ENCODE measurements at regions not wholly inside any gene's neighbourhood (a gene's known extent, or its start where the extent isn't known, plus 50 kb on each side); places are given as distances from the start of the nearest gene placed in this dataset.

DNA sequence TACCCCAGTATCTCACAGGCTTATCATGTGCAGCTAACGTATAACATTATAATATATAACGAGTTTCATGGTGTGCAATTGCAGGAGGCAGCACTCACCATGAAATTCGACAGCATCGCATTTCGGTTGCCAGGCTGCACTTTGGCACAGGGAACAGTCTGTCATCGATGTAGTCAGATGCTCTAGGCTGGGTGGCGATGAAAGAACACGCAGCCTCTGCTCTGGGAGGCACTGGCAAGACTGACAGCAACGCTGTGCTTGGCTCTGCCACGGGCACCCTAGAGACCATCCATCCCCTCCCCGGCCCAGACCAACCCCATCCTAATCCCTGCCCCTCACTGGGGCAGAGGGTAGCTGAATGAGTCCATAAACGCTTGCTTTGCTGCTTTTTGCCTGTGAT lies 290.8 kb downstream of the MED10 start:
- TF ChIP-seq, protein P1, sequence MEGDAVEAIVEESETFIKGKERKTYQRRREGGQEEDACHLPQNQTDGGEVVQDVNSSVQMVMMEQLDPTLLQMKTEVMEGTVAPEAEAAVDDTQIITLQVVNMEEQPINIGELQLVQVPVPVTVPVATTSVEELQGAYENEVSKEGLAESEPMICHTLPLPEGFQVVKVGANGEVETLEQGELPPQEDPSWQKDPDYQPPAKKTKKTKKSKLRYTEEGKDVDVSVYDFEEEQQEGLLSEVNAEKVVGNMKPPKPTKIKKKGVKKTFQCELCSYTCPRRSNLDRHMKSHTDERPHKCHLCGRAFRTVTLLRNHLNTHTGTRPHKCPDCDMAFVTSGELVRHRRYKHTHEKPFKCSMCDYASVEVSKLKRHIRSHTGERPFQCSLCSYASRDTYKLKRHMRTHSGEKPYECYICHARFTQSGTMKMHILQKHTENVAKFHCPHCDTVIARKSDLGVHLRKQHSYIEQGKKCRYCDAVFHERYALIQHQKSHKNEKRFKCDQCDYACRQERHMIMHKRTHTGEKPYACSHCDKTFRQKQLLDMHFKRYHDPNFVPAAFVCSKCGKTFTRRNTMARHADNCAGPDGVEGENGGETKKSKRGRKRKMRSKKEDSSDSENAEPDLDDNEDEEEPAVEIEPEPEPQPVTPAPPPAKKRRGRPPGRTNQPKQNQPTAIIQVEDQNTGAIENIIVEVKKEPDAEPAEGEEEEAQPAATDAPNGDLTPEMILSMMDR (IDR thresholded peaks at IDR 0.05; ENCODE audit: poor library complexity, severe bottlenecking): no peak
- TF ChIP-seq TAF1 (IDR thresholded peaks at IDR 0.05; ENCODE audit: low read depth) (no peak), EZH2 (IDR thresholded peaks at IDR 0.05; ENCODE audit: borderline replicate concordance, insufficient read depth, low read length, poor library complexity, severe bottlenecking) (no peak), RAD21 (conservative IDR thresholded peaks at IDR 0.05) (no peak), SMC3 (conservative IDR thresholded peaks at IDR 0.05; ENCODE audit: poor library complexity) (no peak), MXI1 (conservative IDR thresholded peaks at IDR 0.05; ENCODE audit: poor library complexity, severe bottlenecking) (no peak), EP300 (conservative IDR thresholded peaks at IDR 0.05; ENCODE audit: poor library complexity, severe bottlenecking) (no peak), POLR2AphosphoS5 (IDR thresholded peaks at IDR 0.05) (no peak)
- TF ChIP-seq, protein P2, sequence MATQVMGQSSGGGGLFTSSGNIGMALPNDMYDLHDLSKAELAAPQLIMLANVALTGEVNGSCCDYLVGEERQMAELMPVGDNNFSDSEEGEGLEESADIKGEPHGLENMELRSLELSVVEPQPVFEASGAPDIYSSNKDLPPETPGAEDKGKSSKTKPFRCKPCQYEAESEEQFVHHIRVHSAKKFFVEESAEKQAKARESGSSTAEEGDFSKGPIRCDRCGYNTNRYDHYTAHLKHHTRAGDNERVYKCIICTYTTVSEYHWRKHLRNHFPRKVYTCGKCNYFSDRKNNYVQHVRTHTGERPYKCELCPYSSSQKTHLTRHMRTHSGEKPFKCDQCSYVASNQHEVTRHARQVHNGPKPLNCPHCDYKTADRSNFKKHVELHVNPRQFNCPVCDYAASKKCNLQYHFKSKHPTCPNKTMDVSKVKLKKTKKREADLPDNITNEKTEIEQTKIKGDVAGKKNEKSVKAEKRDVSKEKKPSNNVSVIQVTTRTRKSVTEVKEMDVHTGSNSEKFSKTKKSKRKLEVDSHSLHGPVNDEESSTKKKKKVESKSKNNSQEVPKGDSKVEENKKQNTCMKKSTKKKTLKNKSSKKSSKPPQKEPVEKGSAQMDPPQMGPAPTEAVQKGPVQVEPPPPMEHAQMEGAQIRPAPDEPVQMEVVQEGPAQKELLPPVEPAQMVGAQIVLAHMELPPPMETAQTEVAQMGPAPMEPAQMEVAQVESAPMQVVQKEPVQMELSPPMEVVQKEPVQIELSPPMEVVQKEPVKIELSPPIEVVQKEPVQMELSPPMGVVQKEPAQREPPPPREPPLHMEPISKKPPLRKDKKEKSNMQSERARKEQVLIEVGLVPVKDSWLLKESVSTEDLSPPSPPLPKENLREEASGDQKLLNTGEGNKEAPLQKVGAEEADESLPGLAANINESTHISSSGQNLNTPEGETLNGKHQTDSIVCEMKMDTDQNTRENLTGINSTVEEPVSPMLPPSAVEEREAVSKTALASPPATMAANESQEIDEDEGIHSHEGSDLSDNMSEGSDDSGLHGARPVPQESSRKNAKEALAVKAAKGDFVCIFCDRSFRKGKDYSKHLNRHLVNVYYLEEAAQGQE (IDR thresholded peaks at IDR 0.05; ENCODE audit: borderline replicate concordance): no peak
- H3K27ac ChIP-seq (ENCODE audit: low read length): no peak overlapping the region

DNA sequence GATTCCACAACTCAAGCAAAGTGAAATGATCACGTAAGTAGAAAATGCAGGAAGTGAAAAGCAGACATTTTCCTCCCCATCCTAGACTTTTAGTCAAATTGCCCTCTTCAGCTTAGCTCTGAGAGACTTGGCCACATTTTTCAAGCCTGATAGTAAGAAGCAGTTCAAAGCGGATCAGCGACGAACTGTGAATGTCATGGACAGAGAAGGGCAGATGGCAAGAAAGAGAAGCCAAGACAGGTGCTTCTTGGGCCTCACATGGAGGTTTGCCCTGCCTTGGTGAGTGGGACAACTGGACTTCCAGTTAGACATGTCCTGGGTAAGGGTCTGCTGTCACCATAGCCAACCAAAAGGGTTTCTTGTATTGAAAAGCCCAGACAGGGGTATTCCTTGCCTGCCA lies 291.5 kb downstream of the MED10 start:
- Histone ChIP-seq H3F3A (ENCODE audit: insufficient read depth, low read length, poor library complexity, severe bottlenecking) (no peaks in the 10 kb centered on the region), H3K27me3 (ENCODE audit: insufficient read depth, low read depth, low read length) (no peaks in the 10 kb centered on the region), H3K9me3 (ENCODE audit: low read length) (no peaks in the 10 kb centered on the region), H3K36me3 (ENCODE audit: insufficient read depth, low read length) (no peaks in the 10 kb centered on the region), H4K20me1 (ENCODE audit: insufficient read depth) (no peaks in the 10 kb centered on the region), H3K4me3 (ENCODE audit: low read length) (no peak overlapping the region), H3K9ac (ENCODE audit: low read length) (no peak overlapping the region), H2AFZ (ENCODE audit: low read depth, low read length) (no peak overlapping the region), H3K4me2 (ENCODE audit: low read length) (no peak overlapping the region), H3K9me2 (ENCODE audit: insufficient read depth, low read length) (no peaks in the 10 kb centered on the region), H3K27ac (ENCODE audit: low read length) (no peak overlapping the region), H3K79me2 (replicated peaks; ENCODE audit: insufficient read depth, low read length) (no peaks in the 10 kb centered on the region)
- no peak for TF ChIP-seq EZH2 (IDR thresholded peaks at IDR 0.05; ENCODE audit: borderline replicate concordance, insufficient read depth, low read length, poor library complexity, severe bottlenecking)
- no peak for TF ChIP-seq TAF1 (IDR thresholded peaks at IDR 0.05; ENCODE audit: low read depth)
- TF ChIP-seq, protein P2 (IDR thresholded peaks at IDR 0.05; ENCODE audit: borderline replicate concordance): no peak
- no peak for TF ChIP-seq SMC3 (conservative IDR thresholded peaks at IDR 0.05; ENCODE audit: poor library complexity)
- no peak for TF ChIP-seq POLR2AphosphoS5 (IDR thresholded peaks at IDR 0.05)
- TF ChIP-seq, protein P1 (IDR thresholded peaks at IDR 0.05; ENCODE audit: poor library complexity, severe bottlenecking): no peak
- TF ChIP-seq EP300 (conservative IDR thresholded peaks at IDR 0.05; ENCODE audit: poor library complexity, severe bottlenecking): no peak
- no peak for TF ChIP-seq RAD21 (conservative IDR thresholded peaks at IDR 0.05)
- TF ChIP-seq MXI1 (conservative IDR thresholded peaks at IDR 0.05; ENCODE audit: poor library complexity, severe bottlenecking): no peak

More for the DNA sequence above, 290.8 kb downstream of the MED10 start:
- no peaks in the 10 kb centered on the region for H4K20me1 ChIP-seq (ENCODE audit: insufficient read depth)
- no peaks in the 10 kb centered on the region for H3K79me2 ChIP-seq (replicated peaks; ENCODE audit: insufficient read depth, low read length)
- no peak overlapping the region for H3K9ac ChIP-seq (ENCODE audit: low read length)
- H3K4me3 ChIP-seq (ENCODE audit: low read length): no peak overlapping the region
- H2AFZ ChIP-seq (ENCODE audit: low read depth, low read length): no peak overlapping the region
- H3K4me2 ChIP-seq (ENCODE audit: low read length): no peak overlapping the region
- no peaks in the 10 kb centered on the region for H3F3A ChIP-seq (ENCODE audit: insufficient read depth, low read length, poor library complexity, severe bottlenecking)
- H3K27me3 ChIP-seq (ENCODE audit: insufficient read depth, low read depth, low read length): no peaks in the 10 kb centered on the region
- H3K9me3 ChIP-seq (ENCODE audit: low read length): no peaks in the 10 kb centered on the region
- H3K9me2 ChIP-seq (ENCODE audit: insufficient read depth, low read length): no peaks in the 10 kb centered on the region
- H3K36me3 ChIP-seq (ENCODE audit: insufficient read depth, low read length): no peaks in the 10 kb centered on the region

All from neural cell (in vitro differentiated cells).